ENCODE measurements at regions not wholly inside any gene's neighbourhood (a gene's known extent, or its start where the extent isn't known, plus 50 kb on each side); places are given as distances from the start of the nearest gene placed in this dataset.

DNA sequence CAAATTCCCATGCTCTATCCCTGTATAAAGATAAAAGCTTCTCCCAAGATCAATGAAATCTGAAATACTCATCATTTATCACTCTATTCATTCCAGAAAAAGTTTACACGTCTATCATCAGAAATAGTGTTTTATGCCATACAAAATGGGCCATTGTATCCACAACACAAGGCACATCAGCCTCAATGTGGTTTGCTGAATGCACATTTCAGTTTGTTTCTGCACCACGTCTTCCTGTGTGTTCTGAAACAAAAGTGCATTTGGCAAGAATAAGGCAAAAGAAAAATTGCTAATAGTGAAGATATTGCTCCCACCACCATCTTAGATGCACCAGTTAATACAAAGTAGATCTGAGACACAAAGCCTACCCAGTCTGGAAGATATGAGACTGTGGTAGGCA is 89.6 kb upstream of the ETS2 start:
- TF ChIP-seq, protein P1, sequence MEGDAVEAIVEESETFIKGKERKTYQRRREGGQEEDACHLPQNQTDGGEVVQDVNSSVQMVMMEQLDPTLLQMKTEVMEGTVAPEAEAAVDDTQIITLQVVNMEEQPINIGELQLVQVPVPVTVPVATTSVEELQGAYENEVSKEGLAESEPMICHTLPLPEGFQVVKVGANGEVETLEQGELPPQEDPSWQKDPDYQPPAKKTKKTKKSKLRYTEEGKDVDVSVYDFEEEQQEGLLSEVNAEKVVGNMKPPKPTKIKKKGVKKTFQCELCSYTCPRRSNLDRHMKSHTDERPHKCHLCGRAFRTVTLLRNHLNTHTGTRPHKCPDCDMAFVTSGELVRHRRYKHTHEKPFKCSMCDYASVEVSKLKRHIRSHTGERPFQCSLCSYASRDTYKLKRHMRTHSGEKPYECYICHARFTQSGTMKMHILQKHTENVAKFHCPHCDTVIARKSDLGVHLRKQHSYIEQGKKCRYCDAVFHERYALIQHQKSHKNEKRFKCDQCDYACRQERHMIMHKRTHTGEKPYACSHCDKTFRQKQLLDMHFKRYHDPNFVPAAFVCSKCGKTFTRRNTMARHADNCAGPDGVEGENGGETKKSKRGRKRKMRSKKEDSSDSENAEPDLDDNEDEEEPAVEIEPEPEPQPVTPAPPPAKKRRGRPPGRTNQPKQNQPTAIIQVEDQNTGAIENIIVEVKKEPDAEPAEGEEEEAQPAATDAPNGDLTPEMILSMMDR (conservative IDR thresholded peaks at IDR 0.05) = no peak
- TF ChIP-seq ZFX (IDR thresholded peaks at IDR 0.05) = no peak
